ENCODE measurements at regions not wholly inside any gene's neighbourhood (a gene's known extent, or its start where the extent isn't known, plus 50 kb on each side); places are given as distances from the start of the nearest gene placed in this dataset.

GRCh38 chr7:121755818-121756552 lies 117.0 kb upstream of the PTPRZ1 start:
- H3K4me3 ChIP-seq (ENCODE audit: low read length), result no peak overlapping the region
- H3K27me3 ChIP-seq (ENCODE audit: low read length), result no peaks in the 10 kb centered on the region
- no peak overlapping the region for H3K9ac ChIP-seq (ENCODE audit: low read length)
- H3K36me3 ChIP-seq (ENCODE audit: insufficient read depth, low read length), result no peaks in the 10 kb centered on the region
- no peak overlapping the region for H2AFZ ChIP-seq (ENCODE audit: low read length)
- no peak overlapping the region for H3K27ac ChIP-seq (ENCODE audit: low read length)
- no peaks in the 10 kb centered on the region for H3K79me2 ChIP-seq (ENCODE audit: low read length)
- no peak for DNase-seq
- H4K20me1 ChIP-seq (ENCODE audit: insufficient read depth, low read depth, low read length), result no peaks in the 10 kb centered on the region
- no peaks in the 10 kb centered on the region for H3K9me2 ChIP-seq (replicated peaks; ENCODE audit: insufficient read depth, low read length)
- H3K4me2 ChIP-seq (ENCODE audit: low read depth, low read length, poor library complexity, severe bottlenecking), result no peak overlapping the region
- H3K9me3 ChIP-seq (ENCODE audit: low read length), result no peaks in the 10 kb centered on the region
- H3K4me1 ChIP-seq (ENCODE audit: low read length), result no peaks in the 10 kb centered on the region

GRCh38 chr7:121755286-121755685 lies 117.7 kb upstream of the PTPRZ1 start:
- no peaks in the 10 kb centered on the region for H3K36me3 ChIP-seq (ENCODE audit: insufficient read depth, low read length)
- H4K20me1 ChIP-seq (ENCODE audit: insufficient read depth, low read depth, low read length), result no peaks in the 10 kb centered on the region
- no peak overlapping the region for H3K9ac ChIP-seq (ENCODE audit: low read length)
- no peaks in the 10 kb centered on the region for H3K4me1 ChIP-seq (ENCODE audit: low read length)
- no peak overlapping the region for H3K4me3 ChIP-seq (ENCODE audit: low read length)
- H3K9me2 ChIP-seq (replicated peaks; ENCODE audit: insufficient read depth, low read length), result no peaks in the 10 kb centered on the region
- no peaks in the 10 kb centered on the region for H3K79me2 ChIP-seq (ENCODE audit: low read length)
- no peak for DNase-seq
- H3K27ac ChIP-seq (ENCODE audit: low read length), result no peak overlapping the region
- no peaks in the 10 kb centered on the region for H3K27me3 ChIP-seq (ENCODE audit: low read length)
- no peaks in the 10 kb centered on the region for H3K9me3 ChIP-seq (ENCODE audit: low read length)
- H3K4me2 ChIP-seq (ENCODE audit: low read depth, low read length, poor library complexity, severe bottlenecking), result no peak overlapping the region
- H2AFZ ChIP-seq (ENCODE audit: low read length), result no peak overlapping the region

DNA sequence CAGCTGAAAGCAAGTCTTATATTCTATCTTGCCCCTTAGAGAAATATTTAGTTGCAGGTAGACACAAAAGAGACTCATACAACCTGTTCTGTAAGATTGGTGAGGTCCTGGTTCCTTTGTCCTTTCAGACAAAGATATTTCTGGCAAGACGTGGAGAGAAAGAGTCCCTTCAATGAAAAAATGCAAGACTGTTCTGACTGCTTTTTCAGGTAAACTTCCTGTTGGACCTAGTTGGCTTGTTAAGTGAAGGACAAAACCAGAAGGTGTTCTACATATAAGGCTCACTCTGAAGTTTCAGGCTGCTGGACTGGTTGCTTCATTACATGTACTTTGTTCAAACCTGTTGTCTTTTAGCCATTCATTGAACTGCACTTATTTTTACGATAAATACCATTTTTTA lies 119.0 kb upstream of the PTPRZ1 start:
- no peak overlapping the region for H2AFZ ChIP-seq (ENCODE audit: low read length)
- no peaks in the 10 kb centered on the region for H3K9me3 ChIP-seq (ENCODE audit: low read length)
- no peak overlapping the region for H3K4me2 ChIP-seq (ENCODE audit: low read depth, low read length, poor library complexity, severe bottlenecking)
- H3K9ac ChIP-seq (ENCODE audit: low read length), result no peak overlapping the region
- no peaks in the 10 kb centered on the region for H3K9me2 ChIP-seq (replicated peaks; ENCODE audit: insufficient read depth, low read length)
- no peaks in the 10 kb centered on the region for H3K4me1 ChIP-seq (ENCODE audit: low read length)
- H3K27ac ChIP-seq (ENCODE audit: low read length), result no peak overlapping the region
- H4K20me1 ChIP-seq (ENCODE audit: insufficient read depth, low read depth, low read length), result no peaks in the 10 kb centered on the region
- DNase-seq, result no peak
- H3K27me3 ChIP-seq (ENCODE audit: low read length), result no peaks in the 10 kb centered on the region
- no peak overlapping the region for H3K4me3 ChIP-seq (ENCODE audit: low read length)
- no peaks in the 10 kb centered on the region for H3K36me3 ChIP-seq (ENCODE audit: insufficient read depth, low read length)
- H3K79me2 ChIP-seq (ENCODE audit: low read length), result no peaks in the 10 kb centered on the region

DNA sequence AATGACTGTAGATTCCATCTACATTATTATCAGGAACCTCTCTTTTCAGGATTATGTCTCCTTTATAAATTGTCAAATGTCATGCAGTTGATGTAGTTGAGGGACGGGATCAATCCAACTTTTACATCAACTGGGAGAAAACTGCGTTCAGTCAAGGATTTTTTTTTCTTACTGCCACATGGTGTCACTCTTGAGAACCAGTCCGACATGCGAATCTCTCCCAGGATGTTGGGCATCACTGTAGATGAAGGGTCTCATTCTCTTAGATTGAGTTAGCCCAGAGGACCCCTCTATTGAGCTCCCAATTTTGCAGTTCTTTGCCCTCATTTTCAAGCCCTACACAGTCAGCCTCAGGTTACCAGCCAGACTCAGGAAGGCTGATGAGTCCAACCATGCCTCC lies 120.3 kb upstream of the PTPRZ1 start:
- no peak overlapping the region for H2AFZ ChIP-seq (ENCODE audit: low read length)
- H3K9me2 ChIP-seq (replicated peaks; ENCODE audit: insufficient read depth, low read length), result no peaks in the 10 kb centered on the region
- H4K20me1 ChIP-seq (ENCODE audit: insufficient read depth, low read depth, low read length), result no peaks in the 10 kb centered on the region
- no peak overlapping the region for H3K4me2 ChIP-seq (ENCODE audit: low read depth, low read length, poor library complexity, severe bottlenecking)
- no peaks in the 10 kb centered on the region for H3K79me2 ChIP-seq (ENCODE audit: low read length)
- no peak overlapping the region for H3K4me3 ChIP-seq (ENCODE audit: low read length)
- no peaks in the 10 kb centered on the region for H3K4me1 ChIP-seq (ENCODE audit: low read length)
- no peaks in the 10 kb centered on the region for H3K27me3 ChIP-seq (ENCODE audit: low read length)
- no peaks in the 10 kb centered on the region for H3K36me3 ChIP-seq (ENCODE audit: insufficient read depth, low read length)
- no peaks in the 10 kb centered on the region for H3K9me3 ChIP-seq (ENCODE audit: low read length)
- DNase-seq, result peak; percentile 45
- H3K9ac ChIP-seq (ENCODE audit: low read length), result no peak overlapping the region
- no peak overlapping the region for H3K27ac ChIP-seq (ENCODE audit: low read length)

DNA sequence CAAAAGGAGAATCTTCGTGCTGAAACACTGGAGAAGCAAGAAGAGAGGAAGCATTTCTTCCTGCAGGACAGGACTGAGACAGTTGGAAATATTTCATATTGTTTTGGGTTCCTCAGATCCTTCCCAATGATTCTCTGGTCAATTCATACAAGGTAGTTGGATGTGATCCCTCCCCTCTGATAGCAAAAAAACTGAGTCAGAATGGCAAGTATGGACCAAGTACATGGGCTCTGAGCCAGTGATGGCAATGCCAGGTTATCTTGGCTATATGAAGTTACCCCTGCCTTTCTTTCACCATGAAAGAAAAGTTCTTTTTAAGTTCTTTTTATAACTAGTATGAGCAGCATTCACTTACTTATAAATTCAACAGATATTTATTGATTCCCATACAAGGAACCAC lies 124.4 kb upstream of the PTPRZ1 start:
- no peaks in the 10 kb centered on the region for H3K36me3 ChIP-seq (ENCODE audit: insufficient read depth, low read length)
- H3K9ac ChIP-seq (ENCODE audit: low read length), result no peak overlapping the region
- H3K4me1 ChIP-seq (ENCODE audit: low read length), result no peaks in the 10 kb centered on the region
- H3K9me2 ChIP-seq (replicated peaks; ENCODE audit: insufficient read depth, low read length), result no peaks in the 10 kb centered on the region
- no peaks in the 10 kb centered on the region for H3K9me3 ChIP-seq (ENCODE audit: low read length)
- H3K27ac ChIP-seq (ENCODE audit: low read length), result no peak overlapping the region
- no peaks in the 10 kb centered on the region for H3K79me2 ChIP-seq (ENCODE audit: low read length)
- DNase-seq, result no peak
- H3K4me3 ChIP-seq (ENCODE audit: low read length), result no peak overlapping the region
- no peaks in the 10 kb centered on the region for H4K20me1 ChIP-seq (ENCODE audit: insufficient read depth, low read depth, low read length)
- no peak overlapping the region for H2AFZ ChIP-seq (ENCODE audit: low read length)
- H3K4me2 ChIP-seq (ENCODE audit: low read depth, low read length, poor library complexity, severe bottlenecking), result no peak overlapping the region
- H3K27me3 ChIP-seq (ENCODE audit: low read length), result no peaks in the 10 kb centered on the region

- H3K27ac ChIP-seq (ENCODE audit: low read length), result no peak overlapping the region
- H3K9ac ChIP-seq (ENCODE audit: low read length), result no peak overlapping the region
- H3K36me3 ChIP-seq (ENCODE audit: insufficient read depth, low read length), result no peaks in the 10 kb centered on the region
- no peaks in the 10 kb centered on the region for H3K79me2 ChIP-seq (ENCODE audit: low read length)
- no peaks in the 10 kb centered on the region for H3K4me1 ChIP-seq (ENCODE audit: low read length)
- no peaks in the 10 kb centered on the region for H3K27me3 ChIP-seq (ENCODE audit: low read length)
- H2AFZ ChIP-seq (ENCODE audit: low read length), result no peak overlapping the region
- DNase-seq, result no peak
- no peaks in the 10 kb centered on the region for H3K9me3 ChIP-seq (ENCODE audit: low read length)
- no peaks in the 10 kb centered on the region for H4K20me1 ChIP-seq (ENCODE audit: insufficient read depth, low read depth, low read length)
- H3K4me2 ChIP-seq (ENCODE audit: low read depth, low read length, poor library complexity, severe bottlenecking), result no peak overlapping the region
- H3K9me2 ChIP-seq (replicated peaks; ENCODE audit: insufficient read depth, low read length), result no peaks in the 10 kb centered on the region
- H3K4me3 ChIP-seq (ENCODE audit: low read length), result no peak overlapping the region
Measured at GRCh38 chr7:121745856-121746255, 127.1 kb upstream of the PTPRZ1 start.

DNA sequence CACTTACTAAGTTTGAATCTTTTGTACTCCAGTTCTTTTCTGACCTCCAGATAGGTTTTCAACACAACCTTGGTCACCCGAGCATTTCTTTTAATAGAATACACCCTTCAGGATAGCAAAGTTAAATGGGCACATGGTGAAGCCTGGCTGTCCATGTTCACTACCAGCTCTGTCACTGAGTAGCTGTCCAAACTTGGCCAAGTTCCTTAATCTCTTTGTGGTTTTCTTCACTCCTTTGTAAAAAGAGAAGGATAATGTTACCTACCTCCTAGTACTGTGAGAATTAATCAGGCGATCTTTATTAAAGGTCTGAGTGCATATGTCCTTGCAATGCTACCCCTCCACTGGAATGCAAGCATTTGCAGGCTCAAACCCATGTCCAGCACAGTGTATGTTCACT lies 128.1 kb upstream of the PTPRZ1 start:
- no peaks in the 10 kb centered on the region for H3K27me3 ChIP-seq (ENCODE audit: low read length)
- H2AFZ ChIP-seq (ENCODE audit: low read length), result no peak overlapping the region
- H3K36me3 ChIP-seq (ENCODE audit: insufficient read depth, low read length), result no peaks in the 10 kb centered on the region
- H3K9ac ChIP-seq (ENCODE audit: low read length), result no peak overlapping the region
- no peak overlapping the region for H3K4me3 ChIP-seq (ENCODE audit: low read length)
- no peaks in the 10 kb centered on the region for H4K20me1 ChIP-seq (ENCODE audit: insufficient read depth, low read depth, low read length)
- no peak for DNase-seq
- H3K4me2 ChIP-seq (ENCODE audit: low read depth, low read length, poor library complexity, severe bottlenecking), result no peak overlapping the region
- H3K9me2 ChIP-seq (replicated peaks; ENCODE audit: insufficient read depth, low read length), result no peaks in the 10 kb centered on the region
- no peak overlapping the region for H3K27ac ChIP-seq (ENCODE audit: low read length)
- no peaks in the 10 kb centered on the region for H3K4me1 ChIP-seq (ENCODE audit: low read length)
- H3K9me3 ChIP-seq (ENCODE audit: low read length), result no peaks in the 10 kb centered on the region
- no peaks in the 10 kb centered on the region for H3K79me2 ChIP-seq (ENCODE audit: low read length)

DNA sequence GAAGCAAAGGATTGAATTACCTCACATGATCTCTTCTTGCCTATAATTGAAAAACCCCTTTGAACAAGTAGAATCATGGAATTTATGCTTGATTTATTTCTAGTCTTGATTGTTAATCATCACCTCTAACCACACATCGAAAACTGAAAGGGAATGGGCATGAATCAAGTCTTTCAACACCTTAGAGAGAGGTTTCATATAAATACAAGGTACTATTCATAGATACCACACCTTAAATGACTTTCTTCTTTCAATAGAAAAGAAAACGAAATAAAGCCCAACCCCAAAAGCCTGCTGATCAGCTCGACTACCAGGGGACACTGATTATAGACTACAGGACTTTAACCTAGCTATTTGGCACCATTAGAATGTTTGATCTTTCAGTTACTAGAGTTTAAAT lies 128.6 kb upstream of the PTPRZ1 start:
- no peak overlapping the region for H3K9ac ChIP-seq (ENCODE audit: low read length)
- no peaks in the 10 kb centered on the region for H3K9me3 ChIP-seq (ENCODE audit: low read length)
- no peaks in the 10 kb centered on the region for H3K36me3 ChIP-seq (ENCODE audit: insufficient read depth, low read length)
- H3K27me3 ChIP-seq (ENCODE audit: low read length), result no peaks in the 10 kb centered on the region
- no peak overlapping the region for H3K27ac ChIP-seq (ENCODE audit: low read length)
- H2AFZ ChIP-seq (ENCODE audit: low read length), result no peak overlapping the region
- H3K4me1 ChIP-seq (ENCODE audit: low read length), result no peaks in the 10 kb centered on the region
- no peaks in the 10 kb centered on the region for H3K79me2 ChIP-seq (ENCODE audit: low read length)
- H3K9me2 ChIP-seq (replicated peaks; ENCODE audit: insufficient read depth, low read length), result no peaks in the 10 kb centered on the region
- H4K20me1 ChIP-seq (ENCODE audit: insufficient read depth, low read depth, low read length), result no peaks in the 10 kb centered on the region
- no peak for DNase-seq
- no peak overlapping the region for H3K4me2 ChIP-seq (ENCODE audit: low read depth, low read length, poor library complexity, severe bottlenecking)
- H3K4me3 ChIP-seq (ENCODE audit: low read length), result no peak overlapping the region

Data from Karpas-422 (cell line).